Prostate gland (tissue), 2 donors: ENCODE measurements at regions not wholly inside any gene's neighbourhood (a gene's known extent, or its start where the extent isn't known, plus 50 kb on each side); places are given as distances from the start of the nearest gene placed in this dataset.

Experiments used
- DNase-seq: peaks from one replicate; pipeline ENCODE4 v3.0.0-alpha.2; 2019; ENCODE audit warnings: low spot score
- H3K27ac ChIP-seq, 2 donors: fragments of 200-600 bp; sonication (generic); 2 replicates each; pipeline ENCODE4 v1.5.1; 2017 to 2019
- H3K27me3 ChIP-seq: fragments of 200-600 bp; sonication (generic); replicated peaks from 2 replicates; pipeline ENCODE4 v1.5.1; 2019; ENCODE audit not compliant: insufficient read depth
- H3K36me3 ChIP-seq, 2 donors: fragments of 200-600 bp; sonication (generic); 1 replicate in 1 of 2; 2 replicates in 1 of 2; pipeline versions ENCODE4 v1.5.1 to v1.8.1; 2017 to 2019
- H3K4me1 ChIP-seq: fragments of 200-600 bp; sonication (generic); replicated peaks from 2 replicates; pipeline ENCODE4 v1.5.1; 2019
- H3K4me3 ChIP-seq, 2 donors: fragments of 200-600 bp; sonication (generic); 2 replicates each; pipeline ENCODE4 v1.5.1; 2017 to 2019
- H3K9me3 ChIP-seq: fragments of 200-600 bp; sonication (generic); 2 replicates; pipeline ENCODE4 v1.5.1; 2017
- POLR2A ChIP-seq: fragments of 450-650 bp; IDR thresholded peaks from one replicate; pipeline ENCODE4 v1.6.1; 2016; ENCODE audit warnings: antibody characterized with exemption, mild to moderate bottlenecking
- POLR2AphosphoS5 ChIP-seq: sonication (generic); formaldehyde crosslinking; IDR thresholded peaks from one replicate; pipeline ENCODE4 v1.6.1; 2017; ENCODE audit warnings: antibody characterized with exemption
- WGBS: methylation state at CpG from one replicate; pipeline ENCODE4 v1.1.5; 2018; 5-methylcytosine and 5-hydroxymethylcytosine counted together
- intact Hi-C: fragments of 100-400 bp; cut with DNase I; formaldehyde crosslinking; loops from one replicate; pipeline ENCODE4 v1.14.2; 2022
- TF ChIP-seq, protein P1 (sequence below), 4 experiments: fragments of 200-600 bp in 2 of 4; fragments of 450-650 bp in 2 of 4; sonication (generic) in 2 of 4; IDR thresholded peaks; 1 replicate in 3 of 4; 2 replicates in 1 of 4; pipeline ENCODE4 v1.5.1; 2016 to 2019; ENCODE audit warnings: antibody characterized with exemption in 4 of 4, mild to moderate bottlenecking in 2 of 4, moderate library complexity in 2 of 4

GRCh38 chr4:124417371-124417770 is 295.2 kb downstream of the ANKRD50 start:
- DNase-seq: no peak
- no peaks in the 10 kb centered on the region for H3K9me3 ChIP-seq
- no peak overlapping the region for H3K27ac ChIP-seq
- H3K4me1 ChIP-seq: no peaks in the 10 kb centered on the region
- no peak overlapping the region for H3K4me3 ChIP-seq
- H3K27me3 ChIP-seq: no peaks in the 10 kb centered on the region
- WGBS: 74% methylated on average over 2 of the region's 2 CpGs
- TF ChIP-seq POLR2AphosphoS5: no peak
- TF ChIP-seq, protein P1, sequence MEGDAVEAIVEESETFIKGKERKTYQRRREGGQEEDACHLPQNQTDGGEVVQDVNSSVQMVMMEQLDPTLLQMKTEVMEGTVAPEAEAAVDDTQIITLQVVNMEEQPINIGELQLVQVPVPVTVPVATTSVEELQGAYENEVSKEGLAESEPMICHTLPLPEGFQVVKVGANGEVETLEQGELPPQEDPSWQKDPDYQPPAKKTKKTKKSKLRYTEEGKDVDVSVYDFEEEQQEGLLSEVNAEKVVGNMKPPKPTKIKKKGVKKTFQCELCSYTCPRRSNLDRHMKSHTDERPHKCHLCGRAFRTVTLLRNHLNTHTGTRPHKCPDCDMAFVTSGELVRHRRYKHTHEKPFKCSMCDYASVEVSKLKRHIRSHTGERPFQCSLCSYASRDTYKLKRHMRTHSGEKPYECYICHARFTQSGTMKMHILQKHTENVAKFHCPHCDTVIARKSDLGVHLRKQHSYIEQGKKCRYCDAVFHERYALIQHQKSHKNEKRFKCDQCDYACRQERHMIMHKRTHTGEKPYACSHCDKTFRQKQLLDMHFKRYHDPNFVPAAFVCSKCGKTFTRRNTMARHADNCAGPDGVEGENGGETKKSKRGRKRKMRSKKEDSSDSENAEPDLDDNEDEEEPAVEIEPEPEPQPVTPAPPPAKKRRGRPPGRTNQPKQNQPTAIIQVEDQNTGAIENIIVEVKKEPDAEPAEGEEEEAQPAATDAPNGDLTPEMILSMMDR (IDR thresholded peaks at IDR 0.05): no peak
- TF ChIP-seq POLR2A: no peak
- no peaks in the 10 kb centered on the region for H3K36me3 ChIP-seq
- intact Hi-C loops: no loop called here

- H3K4me3 ChIP-seq: no peak overlapping the region
- no peak overlapping the region for H3K27ac ChIP-seq
- TF ChIP-seq, protein P1 (IDR thresholded peaks at IDR 0.05): no peak
- TF ChIP-seq POLR2AphosphoS5: no peak
- no peak for TF ChIP-seq POLR2A
- 52% methylated on average over 3 of the region's 3 CpGs for WGBS
- H3K9me3 ChIP-seq: no peaks in the 10 kb centered on the region
- intact Hi-C loops: no loop called here
- no peak for DNase-seq
- H3K36me3 ChIP-seq: no peaks in the 10 kb centered on the region
- H3K4me1 ChIP-seq: no peaks in the 10 kb centered on the region
- no peaks in the 10 kb centered on the region for H3K27me3 ChIP-seq
Observed at GRCh38 chr4:124420166-124420695, 292.3 kb downstream of the ANKRD50 start.

DNA sequence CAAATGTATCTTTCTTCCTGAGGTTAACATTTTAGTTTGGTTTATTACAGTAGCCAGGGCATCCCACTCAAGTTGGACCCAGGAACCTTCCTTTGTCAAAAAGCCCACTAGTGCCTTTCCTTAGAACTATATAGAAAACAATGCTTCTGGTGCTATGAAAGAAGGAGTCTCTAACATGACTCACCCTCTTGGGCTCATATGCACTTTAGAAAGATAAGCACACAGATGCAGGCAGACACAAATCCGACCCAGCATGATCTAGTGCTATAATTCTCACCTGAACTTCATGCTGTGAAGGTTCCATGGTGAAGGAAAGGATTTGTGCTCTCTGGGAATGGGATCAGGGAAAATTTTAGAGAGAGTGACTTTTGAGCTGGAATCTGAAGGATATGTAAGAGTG is 289.4 kb downstream of the ANKRD50 start:
- TF ChIP-seq, protein P1 (IDR thresholded peaks at IDR 0.05): no peak
- TF ChIP-seq POLR2AphosphoS5 (no peak), POLR2A (no peak)
- H3K4me3 ChIP-seq: no peak overlapping the region
- no peaks in the 10 kb centered on the region for H3K27me3 ChIP-seq
- H3K9me3 ChIP-seq: no peaks in the 10 kb centered on the region
- no peaks in the 10 kb centered on the region for H3K4me1 ChIP-seq
- DNase-seq: no peak
- no peaks in the 10 kb centered on the region for H3K36me3 ChIP-seq
- WGBS: 58% methylated on average over 1 of the region's 1 CpG
- no peak overlapping the region for H3K27ac ChIP-seq
- intact Hi-C loops: no loop called here

- WGBS: 0% methylated on average over 1 of the region's 1 CpG
- intact Hi-C loops: no loop called here
- Histone ChIP-seq H3K27me3 (no peaks in the 10 kb centered on the region), H3K4me3 (no peak overlapping the region), H3K36me3 (no peaks in the 10 kb centered on the region), H3K9me3 (no peaks in the 10 kb centered on the region), H3K27ac (no peak overlapping the region), H3K4me1 (no peaks in the 10 kb centered on the region)
- TF ChIP-seq POLR2AphosphoS5: no peak
- TF ChIP-seq, protein P1 (IDR thresholded peaks at IDR 0.05): no peak
- TF ChIP-seq POLR2A: no peak
- no peak for DNase-seq
Observed at GRCh38 chr4:124426279-124426678, 286.3 kb downstream of the ANKRD50 start.

DNA sequence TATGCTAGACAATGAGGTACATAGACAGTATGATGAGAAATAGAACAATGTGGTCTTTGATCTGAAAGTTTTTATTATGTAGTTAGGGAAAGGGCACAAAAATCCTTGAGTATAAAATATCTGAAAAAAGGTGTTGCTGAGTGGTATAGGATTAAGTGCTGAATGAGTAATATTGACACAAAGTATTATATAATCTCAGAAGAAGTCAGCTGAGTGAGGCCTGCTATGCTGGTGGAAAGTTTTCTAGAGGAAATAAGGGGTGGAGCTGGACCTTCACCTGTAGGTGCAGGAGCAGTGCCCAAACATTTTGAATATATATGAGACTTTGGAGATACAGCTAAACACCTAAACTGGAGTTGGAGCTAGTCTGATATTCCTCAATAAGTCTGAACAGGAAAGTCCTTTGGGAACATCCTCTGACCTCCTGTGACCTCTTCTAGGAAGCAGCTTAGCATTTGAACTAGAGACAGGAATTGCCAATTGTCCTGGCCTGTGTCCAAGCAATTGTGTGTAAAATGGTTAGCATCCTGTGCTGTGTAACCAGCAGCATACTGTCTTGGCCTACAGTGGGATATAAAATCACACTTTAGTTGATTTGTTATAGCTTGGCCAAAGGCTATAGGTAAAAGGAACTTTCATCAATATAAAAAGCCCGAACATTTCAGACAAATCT is 285.3 kb downstream of the ANKRD50 start:
- Histone ChIP-seq H3K9me3 (no peaks in the 10 kb centered on the region), H3K27me3 (no peaks in the 10 kb centered on the region), H3K36me3 (no peaks in the 10 kb centered on the region), H3K27ac (no peak overlapping the region), H3K4me1 (no peaks in the 10 kb centered on the region), H3K4me3 (no peak overlapping the region)
- DNase-seq: no peak
- 90% methylated on average over 1 of the region's 1 CpG for WGBS
- intact Hi-C loops: no loop called here
- TF ChIP-seq POLR2A (no peak), POLR2AphosphoS5 (no peak)
- TF ChIP-seq, protein P1 (IDR thresholded peaks at IDR 0.05): no peak
